HG02852 (cell line): ENCODE measurements at regions not wholly inside any gene's neighbourhood (a gene's known extent, or its start where the extent isn't known, plus 50 kb on each side); places are given as distances from the start of the nearest gene placed in this dataset.
"Not testable (repeated sequence)": the region's sequence is repeated elsewhere in the genome, so short reads cannot be mapped to it uniquely, and the experiment has no call there.

Experiments
- ATAC-seq: cut with Tn5 transposase; IDR thresholded peaks from one replicate; pipeline ENCODE4 v1.9.1; 2021; ENCODE audit warnings: mild to moderate bottlenecking, moderate library complexity; ENCODE audit not compliant: unreplicated experiment

- ATAC-seq, result no peak
These were observed 91.4 kb upstream of the KLF6 start for GRCh38 chr10:3876350-3876962.

DNA sequence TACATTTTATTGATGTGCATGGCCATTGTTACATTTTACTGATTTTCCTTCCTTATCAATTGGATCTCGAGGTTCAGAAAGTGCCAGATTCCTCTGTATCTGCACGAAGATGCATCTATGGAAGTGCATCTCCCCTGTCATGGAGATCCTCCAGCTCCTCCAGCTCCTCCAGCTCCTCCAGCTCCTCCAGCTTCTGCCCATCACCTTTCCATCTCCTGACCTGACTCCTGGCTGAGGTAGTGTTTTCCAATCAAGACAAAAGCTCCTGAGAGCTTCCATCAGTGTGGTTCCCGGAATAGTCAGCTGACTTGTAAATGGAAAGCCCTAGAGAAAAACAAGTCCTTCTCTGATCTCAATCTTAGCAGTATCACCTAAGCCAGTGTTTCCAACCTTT lies 90.8 kb upstream of the KLF6 start:
- no peak for ATAC-seq

DNA sequence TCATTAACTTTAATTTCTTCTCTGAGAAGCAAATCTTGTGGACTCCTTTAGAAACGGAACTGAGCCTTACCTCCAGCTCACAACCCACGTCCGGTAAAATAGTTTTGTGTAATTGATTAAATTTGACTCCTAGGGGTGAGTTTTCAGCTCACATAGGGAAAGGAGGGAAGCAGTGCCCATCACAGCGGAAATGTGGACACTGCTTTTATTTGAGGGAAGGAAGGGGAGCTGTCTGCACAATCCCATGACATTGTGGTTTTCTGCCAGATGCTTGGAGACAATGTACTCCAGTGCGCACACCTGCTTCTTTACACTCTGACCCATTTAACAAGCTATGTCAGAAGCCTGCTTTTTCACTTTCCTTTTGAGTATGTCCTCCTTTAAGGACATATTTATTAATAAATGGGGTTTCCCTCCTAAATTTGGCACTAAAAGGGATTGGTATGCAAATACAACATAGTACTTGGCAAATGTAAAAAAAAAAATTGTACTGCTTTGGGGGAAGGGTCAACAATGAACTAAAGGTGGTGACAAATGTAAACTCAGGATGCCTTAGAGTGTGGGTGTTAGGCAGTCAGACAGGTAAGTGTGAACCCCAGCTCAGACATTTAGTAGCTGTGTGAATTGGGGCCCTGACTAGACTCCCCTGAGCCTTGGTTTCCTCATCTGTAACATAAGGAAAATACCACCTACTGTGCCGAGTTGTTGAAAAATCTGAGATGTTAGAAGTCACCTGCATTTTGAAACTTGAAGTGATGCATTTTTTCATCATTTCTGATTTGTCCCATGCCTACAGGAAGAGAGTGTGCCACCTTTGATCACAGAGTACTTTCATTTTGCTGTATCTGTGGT lies 90.2 kb upstream of the KLF6 start:
- peak; percentile 72 for ATAC-seq

GRCh38 chr10:3874610-3874989 lies 89.6 kb upstream of the KLF6 start:
- not testable (repeated sequence) for ATAC-seq

- peak; percentile 64 for ATAC-seq
These were observed 88.9 kb upstream of the KLF6 start for GRCh38 chr10:3873728-3874461.

- no peak for ATAC-seq
These were observed 87.8 kb upstream of the KLF6 start for GRCh38 chr10:3872712-3873329.

- ATAC-seq, result no peak
These were observed 86.5 kb upstream of the KLF6 start for GRCh38 chr10:3871424-3871996.

DNA sequence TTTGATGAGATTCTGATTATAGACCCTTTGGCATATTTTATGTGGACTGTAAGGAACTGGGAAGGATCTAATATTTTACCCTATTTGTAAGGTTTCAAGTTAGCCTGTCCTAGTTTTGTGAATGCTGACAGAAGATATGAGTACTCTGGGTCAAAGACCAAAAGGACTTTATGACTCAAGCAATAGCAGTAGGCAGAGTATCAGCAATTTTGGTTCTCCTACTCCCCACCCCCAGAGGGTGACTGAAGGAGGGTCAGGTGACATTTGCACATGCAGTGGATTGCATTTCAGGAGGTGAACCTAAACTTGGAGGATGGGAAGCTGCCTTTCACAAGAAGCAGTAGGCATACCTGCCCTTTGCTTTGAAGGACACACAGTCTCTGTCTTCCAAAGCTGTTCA lies 84.0 kb upstream of the KLF6 start:
- peak; percentile 36 for ATAC-seq

DNA sequence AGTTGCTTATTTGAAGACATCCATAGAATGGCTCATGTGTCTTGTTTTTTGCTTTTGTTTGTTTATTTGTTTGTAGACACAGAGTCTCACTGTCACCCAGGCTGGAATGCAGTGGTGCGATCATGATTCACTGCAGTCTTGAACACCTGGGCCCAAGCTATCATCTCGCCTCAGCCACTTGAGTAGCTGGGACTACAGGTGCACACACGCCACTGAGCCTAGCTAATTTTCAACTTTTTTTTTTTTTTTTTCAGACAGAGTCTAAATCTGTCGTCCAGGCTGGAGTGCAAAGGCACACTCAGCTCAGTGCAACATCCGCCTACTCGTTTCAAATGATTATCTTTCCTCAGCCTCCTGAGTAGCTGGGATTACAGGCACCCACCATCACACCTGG lies 83.3 kb upstream of the KLF6 start:
- peak; percentile 52 for ATAC-seq

DNA sequence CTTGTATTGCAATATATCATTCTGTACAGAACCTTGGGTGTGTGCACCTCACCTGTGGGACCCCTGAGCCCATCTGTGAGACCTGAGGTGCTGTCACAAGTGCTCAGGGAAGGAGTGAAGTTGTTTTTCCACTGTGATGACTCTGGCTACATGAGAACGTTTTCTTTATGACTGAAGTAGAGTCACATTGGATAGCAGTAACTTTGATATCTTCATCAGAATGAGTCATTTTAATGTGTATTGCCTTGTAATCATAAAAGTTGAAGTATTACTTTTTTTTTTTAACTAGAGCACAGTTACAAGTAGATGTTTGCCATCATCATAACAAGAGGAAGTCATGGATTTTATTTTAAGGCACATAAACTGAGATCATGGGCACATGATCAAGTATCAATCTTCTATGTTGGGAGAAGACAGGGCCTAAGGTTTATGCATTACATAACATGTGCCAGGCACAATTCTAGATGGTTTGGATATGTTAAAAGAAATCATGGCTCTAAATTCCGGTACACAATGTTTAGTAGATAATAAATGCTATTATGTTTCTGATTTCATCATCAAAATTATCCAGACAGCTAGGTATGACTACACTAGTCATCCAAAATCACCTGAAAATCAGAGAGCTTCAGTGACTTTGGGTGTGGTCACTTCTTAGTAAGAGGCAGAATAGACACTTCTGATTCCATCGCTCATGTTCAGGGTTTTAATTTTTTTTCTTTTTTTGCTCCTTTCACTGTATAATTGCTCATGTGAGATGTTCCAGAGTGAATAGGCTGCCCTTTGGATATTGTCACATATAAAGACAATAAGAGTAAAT lies 82.7 kb upstream of the KLF6 start:
- no peak for ATAC-seq

DNA sequence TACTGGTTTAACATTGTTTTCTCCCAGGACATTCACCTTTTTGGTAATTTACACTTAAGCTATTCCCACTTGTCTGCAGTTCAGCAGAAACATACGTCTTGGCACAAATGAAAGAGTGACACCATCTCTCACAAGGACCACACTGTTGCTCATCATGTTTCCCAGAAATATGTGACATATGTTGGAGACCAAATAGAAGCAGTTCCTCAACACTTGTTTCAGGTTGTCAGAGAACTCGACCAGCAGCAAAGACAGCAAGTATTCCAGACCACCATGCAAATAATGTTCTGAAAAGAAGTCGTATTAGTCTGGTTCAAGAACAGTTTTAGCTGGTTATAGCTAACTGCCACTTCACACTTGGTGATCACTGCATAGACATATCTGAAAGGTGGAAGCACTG lies 81.3 kb upstream of the KLF6 start:
- peak; percentile 34 for ATAC-seq

- ATAC-seq, result no peak
These were observed 80.6 kb upstream of the KLF6 start for GRCh38 chr10:3865565-3865964.

GRCh38 chr10:3861795-3862194 lies 76.8 kb upstream of the KLF6 start:
- no peak for ATAC-seq

- ATAC-seq, result no peak
These were observed 73.2 kb upstream of the KLF6 start for GRCh38 chr10:3858051-3858845.

DNA sequence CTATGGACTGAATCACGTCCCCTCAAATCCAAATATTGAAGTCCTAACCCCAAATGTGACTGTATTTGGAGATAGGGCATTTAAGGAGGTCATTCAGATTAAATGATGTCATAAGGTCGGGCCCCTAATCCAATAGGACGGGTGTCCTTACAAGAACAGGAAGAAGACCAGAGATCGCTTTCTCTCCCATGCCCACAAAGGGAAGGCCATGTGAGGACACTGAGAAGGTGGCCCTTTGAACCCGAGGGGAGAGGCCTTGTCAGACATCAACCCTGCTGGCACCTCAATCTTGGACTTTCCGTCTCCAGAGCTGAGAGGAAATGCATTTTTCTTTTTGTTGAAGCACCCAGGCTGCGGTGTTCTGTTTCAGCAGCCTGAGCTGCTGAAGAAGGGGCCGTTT lies 72.3 kb upstream of the KLF6 start:
- ATAC-seq, result no peak

GRCh38 chr10:3856593-3856992 lies 71.6 kb upstream of the KLF6 start:
- no peak for ATAC-seq

DNA sequence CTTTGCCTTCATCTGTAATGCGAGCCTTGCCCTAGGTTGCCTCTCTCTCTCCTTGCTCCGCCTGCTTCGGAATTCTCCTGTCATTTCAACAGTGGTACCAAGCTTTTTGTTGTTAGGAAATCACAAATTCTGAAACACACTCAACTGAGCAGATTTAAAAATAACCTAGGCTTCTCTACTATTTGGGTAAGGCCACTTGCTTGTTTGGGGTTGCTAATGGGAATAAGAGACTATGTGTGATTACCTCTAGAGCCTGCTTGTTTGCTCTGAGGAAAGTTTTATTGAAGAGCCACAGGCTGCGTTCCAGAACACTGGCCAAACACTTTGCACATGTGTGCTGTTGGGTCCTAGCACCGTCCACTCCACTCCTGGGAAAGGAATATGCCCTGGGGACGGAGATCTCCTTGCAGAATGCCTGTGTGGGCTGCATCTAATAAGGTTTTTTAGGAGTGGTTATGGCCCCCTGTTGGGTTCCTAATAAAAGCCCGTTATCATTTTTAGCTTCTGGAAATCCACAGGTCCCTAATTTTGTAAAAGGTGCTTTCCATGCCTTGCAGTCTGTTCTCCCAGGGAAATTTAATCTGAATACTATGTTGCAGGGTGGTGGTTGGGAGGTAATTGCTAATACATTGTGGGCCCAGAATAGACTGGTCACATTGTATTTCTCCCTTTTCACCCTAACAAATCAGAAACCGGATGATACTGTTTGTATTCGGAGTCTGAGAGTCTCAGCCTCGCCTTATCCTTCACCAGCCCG lies 68.7 kb upstream of the KLF6 start:
- ATAC-seq, result no peak

DNA sequence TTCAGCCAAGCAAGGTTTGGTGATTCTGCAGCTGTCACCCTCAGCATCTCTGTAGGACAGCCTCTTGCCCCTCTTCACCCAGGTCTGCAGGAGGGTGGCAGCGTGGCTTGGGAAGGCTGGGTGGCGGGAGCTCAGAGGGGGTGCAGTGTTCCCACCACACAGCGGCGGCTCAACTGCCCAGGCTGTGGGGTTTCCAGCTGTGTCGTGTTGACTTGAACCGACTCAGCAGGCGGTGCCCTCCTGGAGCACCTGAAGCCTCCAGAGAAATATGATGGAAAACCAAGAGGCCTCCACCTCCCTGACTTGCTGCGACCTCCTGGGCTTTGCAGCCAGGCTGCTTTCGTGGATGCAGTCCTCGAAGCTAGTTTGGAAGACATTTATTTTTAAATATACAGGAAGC lies 68.0 kb upstream of the KLF6 start:
- ATAC-seq, result no peak
